ENCODE measurements at regions not wholly inside any gene's neighbourhood (a gene's known extent, or its start where the extent isn't known, plus 50 kb on each side); places are given as distances from the start of the nearest gene placed in this dataset.

DNA sequence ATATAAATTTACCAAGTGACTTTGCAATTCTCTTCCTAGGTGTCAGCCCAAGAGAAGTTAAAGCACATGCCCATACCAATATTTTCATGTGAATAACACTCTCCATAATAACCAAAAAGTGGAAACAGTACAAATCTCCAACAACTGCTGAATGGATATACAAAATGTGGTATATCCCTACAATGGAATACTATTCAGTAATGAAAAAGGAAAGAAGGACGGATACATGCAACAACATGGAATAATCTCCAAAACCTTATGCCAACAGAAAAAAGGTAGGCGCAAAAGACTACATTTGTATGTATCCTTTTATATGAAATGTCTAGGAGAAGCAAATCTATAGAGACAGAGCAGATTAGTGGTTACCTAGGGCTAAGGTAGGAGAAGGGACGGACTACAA is 487.7 kb upstream of the ID4 start:
- Mint-ChIP-seq H3K27me3 (ENCODE audit: low read depth) (no peaks in the 10 kb centered on the region), H3K4me1 (no peaks in the 10 kb centered on the region), H3K27ac (ENCODE audit: unreplicated experiment) (no peak overlapping the region), H3K4me3 (no peak overlapping the region), H3K9me3 (peaks cover 13% of the 10 kb centered on the region), H3K36me3 (ENCODE audit: low read depth) (peaks cover 7% of the 10 kb centered on the region)
- TF ChIP-seq, protein P1, sequence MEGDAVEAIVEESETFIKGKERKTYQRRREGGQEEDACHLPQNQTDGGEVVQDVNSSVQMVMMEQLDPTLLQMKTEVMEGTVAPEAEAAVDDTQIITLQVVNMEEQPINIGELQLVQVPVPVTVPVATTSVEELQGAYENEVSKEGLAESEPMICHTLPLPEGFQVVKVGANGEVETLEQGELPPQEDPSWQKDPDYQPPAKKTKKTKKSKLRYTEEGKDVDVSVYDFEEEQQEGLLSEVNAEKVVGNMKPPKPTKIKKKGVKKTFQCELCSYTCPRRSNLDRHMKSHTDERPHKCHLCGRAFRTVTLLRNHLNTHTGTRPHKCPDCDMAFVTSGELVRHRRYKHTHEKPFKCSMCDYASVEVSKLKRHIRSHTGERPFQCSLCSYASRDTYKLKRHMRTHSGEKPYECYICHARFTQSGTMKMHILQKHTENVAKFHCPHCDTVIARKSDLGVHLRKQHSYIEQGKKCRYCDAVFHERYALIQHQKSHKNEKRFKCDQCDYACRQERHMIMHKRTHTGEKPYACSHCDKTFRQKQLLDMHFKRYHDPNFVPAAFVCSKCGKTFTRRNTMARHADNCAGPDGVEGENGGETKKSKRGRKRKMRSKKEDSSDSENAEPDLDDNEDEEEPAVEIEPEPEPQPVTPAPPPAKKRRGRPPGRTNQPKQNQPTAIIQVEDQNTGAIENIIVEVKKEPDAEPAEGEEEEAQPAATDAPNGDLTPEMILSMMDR (conservative IDR thresholded peaks at IDR 0.05) = no peak
- DNase-seq (ENCODE audit: low read depth, low spot score) = no peak

DNA sequence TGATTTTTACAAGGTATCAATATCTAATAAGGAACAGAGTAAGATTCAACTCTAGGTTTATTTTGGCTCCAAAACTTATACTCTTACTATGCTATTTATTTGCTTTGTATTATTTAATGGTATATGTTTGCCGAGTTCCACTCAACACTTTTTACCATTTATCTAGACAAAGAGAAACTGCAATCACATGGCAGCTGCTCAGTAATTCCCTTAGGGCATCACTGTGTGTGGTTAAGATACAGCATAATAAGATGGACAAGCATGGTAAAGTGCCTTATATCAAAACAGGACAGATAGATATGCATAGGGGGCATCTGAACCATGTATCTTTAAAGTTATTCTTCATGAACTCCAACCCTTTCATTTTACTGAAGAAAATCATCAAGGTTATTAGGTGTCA is 483.0 kb upstream of the ID4 start:
- Mint-ChIP-seq H3K27me3 (ENCODE audit: low read depth) (no peaks in the 10 kb centered on the region), H3K9me3 (peaks cover 6% of the 10 kb centered on the region)

DNA sequence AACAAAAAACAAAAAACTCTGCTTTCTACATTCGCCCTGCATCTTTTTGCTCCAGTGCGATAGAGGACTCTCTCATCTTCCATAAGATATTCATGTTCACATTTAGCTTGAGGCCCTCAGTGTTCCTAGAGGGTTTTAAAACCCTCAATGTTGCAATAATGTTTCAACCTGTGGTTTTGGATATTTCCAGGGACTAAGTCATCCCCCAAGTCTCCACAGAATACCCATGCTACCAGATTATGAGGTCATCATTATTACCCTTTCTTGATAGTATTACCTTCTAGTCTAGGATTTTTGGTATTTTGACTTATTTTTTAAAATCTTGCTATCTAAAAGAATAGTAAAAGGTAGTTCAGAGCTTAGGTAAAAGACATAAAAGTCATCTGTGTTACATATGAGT is 480.5 kb upstream of the ID4 start:
- no peak overlapping the region for H3K4me3 Mint-ChIP-seq
- H3K36me3 Mint-ChIP-seq (ENCODE audit: low read depth) = no peaks in the 10 kb centered on the region
- H3K27me3 Mint-ChIP-seq (ENCODE audit: low read depth) = no peaks in the 10 kb centered on the region
- no peak for DNase-seq (ENCODE audit: low read depth, low spot score)
- H3K9me3 Mint-ChIP-seq = no peaks in the 10 kb centered on the region
- TF ChIP-seq, protein P1 (conservative IDR thresholded peaks at IDR 0.05) = no peak
- H3K27ac Mint-ChIP-seq (ENCODE audit: unreplicated experiment) = no peak overlapping the region
- no peaks in the 10 kb centered on the region for H3K4me1 Mint-ChIP-seq

More for the DNA sequence above, 483.0 kb upstream of the ID4 start:
- H3K36me3 Mint-ChIP-seq (ENCODE audit: low read depth) = peaks cover 3% of the 10 kb centered on the region
- DNase-seq (ENCODE audit: low read depth, low spot score) = no peak
- no peak overlapping the region for H3K27ac Mint-ChIP-seq (ENCODE audit: unreplicated experiment)
- H3K4me3 Mint-ChIP-seq = no peak overlapping the region
- no peaks in the 10 kb centered on the region for H3K4me1 Mint-ChIP-seq
- TF ChIP-seq, protein P1 (conservative IDR thresholded peaks at IDR 0.05) = no peak

DNA sequence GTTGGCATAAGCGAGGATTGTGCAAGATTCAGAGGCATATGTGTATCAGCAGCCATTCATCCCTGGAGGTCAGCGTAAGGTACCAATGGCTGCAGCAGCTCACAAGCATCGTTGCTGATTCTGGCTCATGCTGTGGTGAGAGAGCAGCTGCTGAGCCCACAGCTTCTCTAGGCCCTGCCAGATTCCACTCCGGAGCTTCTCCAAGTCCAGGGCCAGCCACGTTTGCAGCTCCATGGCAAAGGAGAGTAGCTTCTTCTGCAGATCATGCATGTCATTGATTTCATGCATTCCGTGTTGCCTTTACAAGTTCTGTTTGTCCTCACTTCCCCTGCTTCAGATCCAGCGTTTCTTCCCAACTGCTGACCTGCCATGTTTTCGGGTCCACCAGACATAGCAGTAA is 474.8 kb upstream of the ID4 start:
- DNase-seq (ENCODE audit: low read depth, low spot score) = no peak
- no peak overlapping the region for H3K4me3 Mint-ChIP-seq
- TF ChIP-seq, protein P1 (conservative IDR thresholded peaks at IDR 0.05) = no peak
- H3K27me3 Mint-ChIP-seq (ENCODE audit: low read depth) = no peaks in the 10 kb centered on the region
- H3K9me3 Mint-ChIP-seq = peaks cover 8% of the 10 kb centered on the region
- H3K27ac Mint-ChIP-seq (ENCODE audit: unreplicated experiment) = no peak overlapping the region
- H3K36me3 Mint-ChIP-seq (ENCODE audit: low read depth) = no peaks in the 10 kb centered on the region
- peaks cover 2% of the 10 kb centered on the region for H3K4me1 Mint-ChIP-seq

DNA sequence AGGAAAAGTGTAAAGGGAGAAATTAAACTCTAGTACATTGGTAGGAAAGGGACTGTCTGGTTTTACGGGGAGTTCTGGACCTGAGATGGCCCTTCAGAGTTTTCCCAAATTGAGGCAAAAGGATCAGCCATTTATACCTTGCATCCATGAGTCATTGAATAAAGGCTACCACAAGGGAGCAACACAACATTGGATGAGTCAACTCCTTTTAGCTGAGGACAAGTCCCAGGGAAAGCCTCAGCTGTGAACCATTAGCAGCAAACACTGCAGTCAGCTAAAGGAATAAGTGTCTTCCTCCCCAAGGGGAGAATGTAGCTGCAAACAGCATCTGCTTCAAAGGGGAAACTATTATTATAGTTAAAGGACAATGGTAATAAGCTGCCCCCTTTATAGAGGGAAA is 468.7 kb upstream of the ID4 start:
- Mint-ChIP-seq H3K9me3 (peaks cover 9% of the 10 kb centered on the region), H3K27ac (ENCODE audit: unreplicated experiment) (no peak overlapping the region), H3K4me3 (no peak overlapping the region), H3K27me3 (ENCODE audit: low read depth) (no peaks in the 10 kb centered on the region), H3K36me3 (ENCODE audit: low read depth) (peaks cover 3% of the 10 kb centered on the region), H3K4me1 (peaks cover 25% of the 10 kb centered on the region)
- DNase-seq (ENCODE audit: low read depth, low spot score) = no peak
- TF ChIP-seq, protein P1 (conservative IDR thresholded peaks at IDR 0.05) = no peak

DNA sequence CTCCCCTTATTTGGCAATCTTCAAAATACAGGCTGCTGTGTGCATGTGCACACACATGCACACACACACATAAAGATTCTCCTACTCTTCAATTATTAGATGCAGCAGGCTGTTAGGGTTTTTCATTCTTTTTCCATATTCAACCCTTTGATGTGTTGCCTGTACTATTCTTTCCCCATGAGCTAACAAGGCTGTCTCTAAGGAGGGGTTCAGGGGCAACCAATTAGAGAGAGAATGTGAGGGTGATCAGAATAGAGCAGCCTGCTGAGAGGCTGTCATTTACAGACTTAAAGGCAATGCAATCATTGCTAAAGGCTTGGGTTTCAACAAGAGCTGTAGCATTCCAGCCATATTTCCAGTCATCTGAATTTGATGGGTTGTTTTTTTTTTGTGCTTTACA is 467.4 kb upstream of the ID4 start:
- Mint-ChIP-seq H3K27ac (ENCODE audit: unreplicated experiment) (no peak overlapping the region), H3K4me3 (no peak overlapping the region), H3K36me3 (ENCODE audit: low read depth) (peaks cover 3% of the 10 kb centered on the region), H3K27me3 (ENCODE audit: low read depth) (no peaks in the 10 kb centered on the region), H3K4me1 (peaks cover 25% of the 10 kb centered on the region), H3K9me3 (peaks cover 9% of the 10 kb centered on the region)
- DNase-seq (ENCODE audit: low read depth, low spot score) = no peak
- TF ChIP-seq, protein P1 (conservative IDR thresholded peaks at IDR 0.05) = no peak

Measured in neural crest cell (in vitro differentiated cells).